ENCODE measurements at regions not wholly inside any gene's neighbourhood (a gene's known extent, or its start where the extent isn't known, plus 50 kb on each side); places are given as distances from the start of the nearest gene placed in this dataset.

DNA sequence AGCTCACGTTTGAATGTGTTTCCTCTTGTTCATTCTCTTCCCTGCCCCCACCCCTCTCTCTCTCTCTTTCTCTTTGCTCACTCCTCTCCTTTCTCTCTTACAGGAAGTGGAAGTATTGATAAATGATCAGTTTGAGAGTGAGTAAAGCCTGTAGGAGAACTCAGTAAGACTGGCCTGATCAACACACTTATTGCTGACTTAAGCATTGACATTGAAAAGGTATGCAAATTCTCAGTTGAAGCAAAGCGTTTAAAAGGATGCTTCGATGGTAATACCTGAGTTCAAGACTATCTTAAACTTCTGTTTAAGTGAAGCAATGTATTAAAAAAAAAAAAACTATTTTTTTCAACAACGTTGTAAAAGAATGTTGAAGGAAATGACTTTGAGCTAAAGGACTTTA is 115.7 kb upstream of the DDX18 start:
- intact Hi-C loops (cut with DNase I; ENCODE audit: low total_unique reads): no loop called here
- no peak for TF ChIP-seq POLR2A (IDR thresholded peaks at IDR 0.05)
- TF ChIP-seq, protein P1, sequence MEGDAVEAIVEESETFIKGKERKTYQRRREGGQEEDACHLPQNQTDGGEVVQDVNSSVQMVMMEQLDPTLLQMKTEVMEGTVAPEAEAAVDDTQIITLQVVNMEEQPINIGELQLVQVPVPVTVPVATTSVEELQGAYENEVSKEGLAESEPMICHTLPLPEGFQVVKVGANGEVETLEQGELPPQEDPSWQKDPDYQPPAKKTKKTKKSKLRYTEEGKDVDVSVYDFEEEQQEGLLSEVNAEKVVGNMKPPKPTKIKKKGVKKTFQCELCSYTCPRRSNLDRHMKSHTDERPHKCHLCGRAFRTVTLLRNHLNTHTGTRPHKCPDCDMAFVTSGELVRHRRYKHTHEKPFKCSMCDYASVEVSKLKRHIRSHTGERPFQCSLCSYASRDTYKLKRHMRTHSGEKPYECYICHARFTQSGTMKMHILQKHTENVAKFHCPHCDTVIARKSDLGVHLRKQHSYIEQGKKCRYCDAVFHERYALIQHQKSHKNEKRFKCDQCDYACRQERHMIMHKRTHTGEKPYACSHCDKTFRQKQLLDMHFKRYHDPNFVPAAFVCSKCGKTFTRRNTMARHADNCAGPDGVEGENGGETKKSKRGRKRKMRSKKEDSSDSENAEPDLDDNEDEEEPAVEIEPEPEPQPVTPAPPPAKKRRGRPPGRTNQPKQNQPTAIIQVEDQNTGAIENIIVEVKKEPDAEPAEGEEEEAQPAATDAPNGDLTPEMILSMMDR (IDR thresholded peaks at IDR 0.05): no peak
- DNase-seq (ENCODE audit: low spot score in 2 of 2): no peak
- WGBS, 2 donors: 64 to 71% methylated on average over 4 of the region's 4 CpGs
- no peak overlapping the region for H3K4me3 ChIP-seq (ENCODE audit: low read depth, poor library complexity, severe bottlenecking)

DNA sequence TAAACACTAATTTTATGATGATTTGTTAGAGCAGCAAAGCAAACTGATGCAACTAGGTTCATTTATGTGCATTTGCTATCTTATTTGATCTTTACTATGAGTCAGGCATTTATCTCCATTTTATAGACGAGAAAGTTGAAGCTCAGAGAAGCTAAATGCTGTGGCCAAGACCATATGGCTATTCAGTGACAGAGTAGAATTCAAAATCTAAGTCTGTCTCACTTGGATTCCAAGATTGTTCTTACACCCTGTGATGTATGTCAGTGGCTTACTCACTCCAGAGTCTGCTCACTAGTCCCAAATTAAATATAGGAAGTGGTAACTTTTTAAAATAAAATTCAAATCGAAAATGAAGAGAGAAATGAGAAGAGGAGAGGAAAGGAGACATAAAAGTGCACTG is 114.0 kb upstream of the DDX18 start:
- H3K4me3 ChIP-seq (ENCODE audit: low read depth, poor library complexity, severe bottlenecking): no peak overlapping the region
- intact Hi-C loops (cut with DNase I; ENCODE audit: low total_unique reads): no loop called here
- TF ChIP-seq POLR2A (IDR thresholded peaks at IDR 0.05): no peak
- TF ChIP-seq, protein P1 (IDR thresholded peaks at IDR 0.05): no peak
- no peak for DNase-seq (ENCODE audit: low spot score in 2 of 2)
- WGBS, 2 donors: 46 to 55% methylated on average over 2 of the region's 2 CpGs

DNA sequence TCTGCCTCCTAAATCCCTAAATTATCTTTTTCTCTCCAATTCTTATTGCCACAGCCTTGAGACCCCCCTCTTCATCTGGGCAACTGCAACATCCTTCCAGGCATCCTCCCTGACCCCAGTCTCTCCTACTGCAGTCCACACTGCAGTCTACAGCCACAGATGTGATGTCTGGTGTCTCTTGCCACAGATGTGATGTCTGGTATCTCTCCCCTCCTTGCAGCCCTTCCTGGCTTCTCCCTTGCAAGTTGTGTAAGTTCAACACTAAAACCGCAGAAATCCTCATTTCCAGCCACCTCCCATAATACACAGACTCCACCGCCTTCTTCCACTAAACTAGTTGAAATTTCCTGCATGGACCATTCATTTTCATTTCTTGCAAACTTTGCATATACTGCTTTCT is 113.1 kb upstream of the DDX18 start:
- intact Hi-C loops (cut with DNase I; ENCODE audit: low total_unique reads): no loop called here
- WGBS, 2 donors: 93 to 98% methylated on average over 2 of the region's 2 CpGs
- H3K4me3 ChIP-seq (ENCODE audit: low read depth, poor library complexity, severe bottlenecking): no peak overlapping the region
- TF ChIP-seq POLR2A (IDR thresholded peaks at IDR 0.05): no peak
- TF ChIP-seq, protein P1 (IDR thresholded peaks at IDR 0.05): no peak
- DNase-seq (ENCODE audit: low spot score in 2 of 2): no peak

DNA sequence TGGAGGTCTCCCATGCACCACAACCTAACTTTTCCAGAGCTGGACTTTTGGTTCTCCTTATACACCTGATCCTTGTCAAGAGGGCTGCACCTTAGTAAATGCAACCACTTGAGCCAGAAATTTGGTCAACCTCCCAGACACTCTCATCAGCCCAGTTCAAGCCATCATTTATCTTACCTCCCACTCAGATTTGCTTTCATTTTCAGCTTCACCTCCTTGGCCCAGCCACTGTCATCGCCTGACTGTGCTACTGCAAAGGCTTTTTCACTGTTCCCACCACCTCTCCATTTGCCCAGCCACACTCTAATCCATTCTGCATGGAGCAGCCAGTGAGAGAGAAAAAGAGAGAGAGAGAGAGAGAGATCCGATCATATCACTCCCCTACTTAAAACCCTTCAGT is 112.4 kb upstream of the DDX18 start:
- TF ChIP-seq, protein P1 (IDR thresholded peaks at IDR 0.05): no peak
- TF ChIP-seq POLR2A (IDR thresholded peaks at IDR 0.05): no peak
- DNase-seq (ENCODE audit: low spot score in 2 of 2): no peak
- WGBS, 2 donors: 84 to 91% methylated on average over 2 of the region's 2 CpGs
- no peak overlapping the region for H3K4me3 ChIP-seq (ENCODE audit: low read depth, poor library complexity, severe bottlenecking)
- intact Hi-C loops (cut with DNase I; ENCODE audit: low total_unique reads): no loop called here

DNA sequence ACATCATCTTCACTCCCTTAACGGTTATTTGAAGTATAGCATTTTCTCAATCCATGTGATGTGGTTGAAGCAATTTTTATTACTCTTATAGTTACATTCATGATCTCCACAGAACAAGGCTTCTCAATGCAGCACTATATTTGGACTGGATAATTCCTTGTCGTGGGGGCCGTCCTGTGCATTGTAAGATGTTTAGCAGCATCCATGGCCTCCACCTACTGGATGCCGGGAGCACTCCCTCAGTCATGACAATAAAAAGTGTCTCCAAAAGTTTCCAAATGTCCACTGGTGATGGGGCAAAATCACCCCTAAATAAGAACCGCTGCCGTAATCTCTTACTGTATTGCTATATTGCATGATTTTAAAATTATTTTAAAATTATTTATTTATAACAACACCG is 110.6 kb upstream of the DDX18 start:
- no peak for DNase-seq (ENCODE audit: low spot score in 2 of 2)
- no peak for TF ChIP-seq POLR2A (IDR thresholded peaks at IDR 0.05)
- TF ChIP-seq, protein P1 (IDR thresholded peaks at IDR 0.05): no peak
- intact Hi-C loops (cut with DNase I; ENCODE audit: low total_unique reads): no loop called here
- WGBS, 2 donors: 77 to 81% methylated on average over 7 of the region's 7 CpGs
- H3K4me3 ChIP-seq (ENCODE audit: low read depth, poor library complexity, severe bottlenecking): no peak overlapping the region

DNA sequence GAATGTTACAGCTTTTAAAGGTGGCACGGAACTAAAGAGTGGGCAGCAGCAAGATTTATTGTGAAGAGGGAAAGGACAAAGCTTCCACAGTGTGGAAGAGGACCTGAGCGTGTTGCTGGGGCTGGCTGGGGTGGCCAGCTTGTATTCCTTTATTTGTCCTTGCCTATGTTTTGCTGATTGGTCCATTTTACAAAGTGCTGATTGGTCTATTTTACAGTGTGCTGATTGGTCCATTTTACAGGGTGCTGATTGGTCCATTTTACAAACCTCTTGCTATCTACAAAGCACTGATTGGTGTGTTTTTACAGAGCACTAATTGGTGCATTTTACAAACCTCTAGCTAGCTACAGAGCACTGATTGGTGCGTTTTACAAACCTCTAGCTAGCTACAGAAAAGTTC is 109.7 kb upstream of the DDX18 start:
- intact Hi-C loops (cut with DNase I; ENCODE audit: low total_unique reads): no loop called here
- no peak for DNase-seq (ENCODE audit: low spot score in 2 of 2)
- 72 to 73% methylated on average over 3 of the region's 3 CpGs for WGBS, 2 donors
- TF ChIP-seq POLR2A (IDR thresholded peaks at IDR 0.05): no peak
- TF ChIP-seq, protein P1 (IDR thresholded peaks at IDR 0.05): no peak
- H3K4me3 ChIP-seq (ENCODE audit: low read depth, poor library complexity, severe bottlenecking): no peak overlapping the region

All from lower leg skin (tissue), 4 donors.